HG03558 (cell line): ENCODE measurements at regions not wholly inside any gene's neighbourhood (a gene's known extent, or its start where the extent isn't known, plus 50 kb on each side); places are given as distances from the start of the nearest gene placed in this dataset.

ENCODE experiments used
- ATAC-seq: cut with Tn5 transposase; IDR thresholded peaks from one replicate; pipeline ENCODE4 v1.9.1; 2021; ENCODE audit warnings: moderate number of reproducible peaks; ENCODE audit not compliant: unreplicated experiment; ENCODE audit errors: extremely low read depth

DNA sequence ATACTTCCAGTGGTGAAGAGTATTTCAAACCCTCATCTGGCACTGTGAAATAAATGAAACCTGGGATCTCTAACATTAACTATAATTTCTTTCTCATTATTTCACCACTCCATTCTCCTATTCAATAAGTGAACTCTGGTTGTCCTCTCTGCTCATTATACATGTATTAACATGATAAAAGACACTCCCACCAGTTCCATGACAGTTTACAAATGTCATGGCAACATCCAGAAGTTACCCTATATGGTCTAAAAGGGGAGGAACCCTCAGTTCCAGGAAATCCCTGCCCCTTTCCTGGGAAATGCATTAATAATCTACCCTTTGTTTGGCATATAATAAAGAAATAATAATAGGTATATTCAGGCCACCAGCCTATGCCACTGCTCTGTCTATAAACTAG lies 62.7 kb upstream of the BRINP3 start:
- ATAC-seq = no peak

DNA sequence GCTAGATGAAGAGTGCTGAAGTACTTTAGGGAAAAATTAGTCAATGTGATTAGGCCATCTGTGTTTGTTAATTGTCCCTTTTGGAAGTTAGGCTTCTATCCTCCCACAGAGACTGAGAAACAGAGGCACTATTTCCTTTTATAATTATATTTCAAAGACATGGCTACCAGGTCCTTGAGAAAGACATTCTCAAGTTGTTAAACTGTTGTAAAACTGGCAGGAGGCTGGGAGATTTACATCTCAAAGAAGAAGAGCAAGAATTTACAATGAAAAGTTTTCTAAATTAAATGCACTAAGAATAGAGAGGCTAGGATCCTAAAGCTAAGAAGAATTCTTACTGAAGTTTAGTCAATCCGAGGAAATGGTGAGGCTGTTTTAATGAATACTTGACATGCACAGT lies 74.0 kb upstream of the BRINP3 start:
- ATAC-seq = no peak

DNA sequence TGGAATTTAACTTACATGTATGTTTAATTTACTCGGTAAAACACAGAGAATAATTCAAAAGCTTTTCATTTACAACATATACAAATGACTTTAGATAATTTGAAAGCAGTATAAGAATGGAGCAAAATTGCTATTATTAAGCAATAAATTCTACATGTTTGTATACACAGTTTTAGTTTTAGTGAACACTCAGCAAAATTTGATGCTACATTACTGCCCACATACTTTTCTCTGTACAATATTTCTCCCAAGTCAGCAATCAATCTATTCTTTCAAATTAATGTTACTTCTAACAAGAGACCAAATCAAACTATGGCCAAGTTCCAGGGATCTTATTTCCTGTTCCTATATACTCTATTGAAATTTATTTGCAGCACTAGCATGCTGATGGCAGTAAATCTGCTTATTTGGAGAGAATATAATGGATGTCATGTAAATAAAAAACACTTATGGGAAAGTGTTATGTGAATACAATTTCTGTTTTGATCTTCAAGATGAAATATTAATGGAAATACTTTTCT lies 82.6 kb upstream of the BRINP3 start:
- no peak for ATAC-seq

DNA sequence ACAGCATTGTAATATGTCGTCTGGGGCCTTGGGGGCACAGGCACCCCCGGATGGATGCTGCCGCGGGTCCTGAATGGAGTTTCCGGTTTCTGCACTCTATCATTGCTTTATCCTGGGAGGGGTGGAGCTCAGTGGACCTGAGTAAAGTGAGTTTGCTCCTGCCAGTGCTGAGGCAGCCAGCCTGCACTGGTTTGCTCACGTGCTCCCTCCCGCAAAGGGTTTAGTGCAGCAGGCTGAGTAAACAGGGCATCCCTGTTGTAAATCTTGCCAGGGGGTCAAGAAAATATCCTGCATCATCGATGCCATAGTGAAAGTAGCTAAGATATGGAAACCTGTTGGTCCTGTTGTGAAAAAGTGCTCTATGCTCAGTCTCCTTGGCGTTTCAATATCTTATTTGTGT lies 85.6 kb upstream of the BRINP3 start:
- ATAC-seq = no peak

DNA sequence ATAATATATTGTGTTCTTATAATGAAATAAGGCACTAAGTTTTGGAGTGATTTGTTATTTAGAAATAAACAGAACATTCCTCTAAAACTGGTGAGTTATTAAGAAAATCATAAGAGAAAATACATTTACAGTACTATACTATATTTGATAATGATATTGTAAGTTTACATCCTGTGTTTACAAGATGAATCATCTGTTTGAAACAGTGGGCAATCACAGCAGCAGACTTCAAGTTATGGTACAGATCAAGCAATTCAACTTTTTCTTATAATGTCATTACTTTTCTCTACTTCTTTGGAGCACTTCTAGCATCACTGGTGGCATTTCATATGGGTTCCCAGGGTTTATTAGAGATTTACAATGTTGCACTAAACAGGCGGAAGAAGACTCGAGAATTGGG lies 86.5 kb upstream of the BRINP3 start:
- no peak for ATAC-seq

DNA sequence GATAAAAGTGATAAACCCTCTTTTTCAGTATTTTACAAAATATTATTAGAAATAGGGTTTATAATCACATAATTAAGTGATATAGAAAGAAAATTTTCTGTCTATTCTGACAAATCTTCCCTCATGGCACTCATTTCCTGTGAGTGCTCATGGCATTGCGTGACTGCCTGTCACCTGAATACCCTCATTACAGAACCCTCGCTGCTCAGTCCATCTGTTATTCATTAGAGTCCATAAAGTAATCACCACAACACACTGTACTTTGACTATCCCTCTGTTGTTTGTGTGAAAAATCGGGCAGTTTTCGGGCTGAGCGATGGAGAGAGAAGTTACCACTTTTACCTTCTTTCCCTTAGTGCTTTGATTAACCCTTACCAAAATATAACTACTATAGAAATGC lies 100.4 kb upstream of the BRINP3 start:
- ATAC-seq = no peak

DNA sequence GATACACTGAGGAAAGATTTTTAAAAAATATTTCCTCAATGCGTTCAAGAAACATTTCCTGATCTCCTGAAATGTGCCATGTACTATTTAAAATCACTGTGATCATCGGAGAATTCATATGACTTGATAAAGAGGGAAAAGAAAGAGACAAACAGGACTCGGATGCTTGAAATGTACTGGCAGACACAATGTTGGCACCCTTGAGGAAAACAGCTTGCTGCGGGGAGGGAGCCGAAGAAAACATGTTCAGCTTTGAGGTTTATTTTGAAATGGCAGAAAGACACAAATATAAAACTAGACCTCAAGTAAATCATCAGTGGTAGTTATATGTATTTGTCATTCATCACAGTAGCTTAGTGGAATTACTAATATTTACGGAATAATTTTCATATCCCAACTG lies 100.9 kb upstream of the BRINP3 start:
- ATAC-seq = no peak

DNA sequence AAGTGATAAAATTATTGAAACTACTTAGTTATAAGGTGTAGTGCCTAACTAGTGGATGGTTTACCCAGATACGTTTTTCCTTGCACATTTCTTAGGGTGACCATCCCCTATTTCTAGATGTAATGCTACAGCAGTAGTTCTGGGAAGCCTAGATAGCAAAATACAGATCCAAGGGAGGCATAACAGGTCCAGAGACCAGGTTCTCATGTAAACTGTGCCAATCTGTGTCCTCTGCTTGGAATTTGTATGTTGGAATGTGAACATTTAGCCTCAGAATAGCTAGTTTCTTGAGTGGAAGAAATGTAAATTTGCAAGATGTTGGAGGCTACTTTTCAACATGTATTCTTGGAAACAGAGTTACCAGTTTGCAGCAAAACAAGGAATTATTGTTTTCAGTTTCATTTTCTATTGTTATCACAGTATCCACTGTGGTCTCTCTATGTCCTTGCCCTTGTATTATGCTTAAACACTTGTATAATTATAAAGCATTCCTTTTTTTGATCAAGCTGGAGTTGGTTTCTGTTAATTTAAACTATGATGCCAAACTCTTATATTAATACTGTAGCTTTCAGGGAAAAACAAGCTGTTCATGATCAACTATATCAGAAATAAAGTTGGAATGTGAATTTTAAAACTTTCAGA lies 102.0 kb upstream of the BRINP3 start:
- ATAC-seq = no peak

DNA sequence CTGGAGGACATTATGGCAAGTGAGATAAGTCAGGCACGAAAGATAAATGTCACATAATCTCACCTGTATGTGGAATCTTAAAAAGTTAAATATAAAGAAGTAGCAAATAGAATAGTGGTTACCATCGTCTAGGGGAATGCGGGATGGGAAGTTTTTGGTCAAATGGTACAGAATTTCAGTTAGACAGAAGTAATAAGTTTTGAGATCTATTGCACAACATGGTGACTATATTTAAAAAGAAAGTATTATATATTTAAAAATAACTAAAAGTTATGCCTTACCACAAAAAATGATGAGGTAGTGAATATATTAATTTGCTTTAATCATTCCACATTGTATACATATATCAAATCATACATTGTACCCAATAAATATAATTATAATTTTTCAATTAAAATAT lies 106.2 kb upstream of the BRINP3 start:
- no peak for ATAC-seq

DNA sequence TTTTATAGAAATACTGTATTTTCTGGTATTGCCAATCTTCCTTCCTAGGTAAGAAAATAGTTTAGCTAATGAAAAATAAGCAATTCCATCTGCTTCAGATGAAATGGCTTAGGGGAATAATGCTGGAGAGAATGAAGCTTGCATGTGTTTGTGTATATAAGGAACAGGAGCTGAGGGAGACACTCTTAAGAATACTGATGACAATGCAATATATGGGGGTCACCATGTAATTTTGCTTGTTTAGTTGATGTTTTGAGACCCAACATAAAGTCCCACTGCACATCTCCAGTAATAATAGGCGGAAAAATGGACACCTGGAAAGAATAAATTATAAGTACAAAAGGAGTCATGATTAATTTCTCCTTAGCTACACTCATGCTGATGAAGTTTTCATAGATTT lies 110.8 kb upstream of the BRINP3 start:
- ATAC-seq = no peak

DNA sequence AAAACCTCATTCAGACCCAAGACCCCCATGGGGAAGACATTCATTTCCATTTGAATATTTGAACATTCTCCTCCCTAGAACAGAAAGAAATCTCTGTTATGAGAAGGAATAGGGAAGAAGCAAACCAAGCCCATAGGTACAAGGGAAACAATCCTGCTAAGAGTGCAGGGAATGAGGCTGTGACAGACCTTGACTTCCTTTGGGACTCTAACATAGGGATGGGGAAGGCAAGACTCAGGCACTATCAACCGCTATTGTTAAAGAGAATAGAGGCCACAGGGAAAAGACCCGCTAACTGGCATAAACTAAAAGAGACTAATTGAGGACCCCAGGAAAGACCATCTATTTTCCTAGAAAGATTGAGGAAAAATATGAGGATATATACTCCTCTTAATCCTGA lies 117.8 kb upstream of the BRINP3 start:
- no peak for ATAC-seq

DNA sequence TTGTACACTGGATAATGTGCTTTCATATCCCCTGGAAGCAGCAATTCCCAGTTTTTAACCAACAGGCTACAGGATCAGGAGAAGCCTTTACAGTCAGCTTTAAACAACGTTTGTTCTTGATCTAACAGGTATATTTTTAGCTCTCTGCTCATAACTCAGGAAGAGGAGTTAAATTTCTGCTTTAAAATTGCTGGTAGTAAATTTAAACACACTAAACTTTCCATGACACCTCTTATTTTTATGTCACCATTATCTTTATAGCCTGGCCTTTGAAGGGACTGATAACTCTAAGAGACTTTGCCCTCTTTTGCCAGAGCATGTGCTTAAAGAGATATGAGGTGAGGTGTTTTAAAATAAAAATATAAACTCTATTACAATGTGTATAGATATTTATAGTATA lies 119.6 kb upstream of the BRINP3 start:
- no peak for ATAC-seq

DNA sequence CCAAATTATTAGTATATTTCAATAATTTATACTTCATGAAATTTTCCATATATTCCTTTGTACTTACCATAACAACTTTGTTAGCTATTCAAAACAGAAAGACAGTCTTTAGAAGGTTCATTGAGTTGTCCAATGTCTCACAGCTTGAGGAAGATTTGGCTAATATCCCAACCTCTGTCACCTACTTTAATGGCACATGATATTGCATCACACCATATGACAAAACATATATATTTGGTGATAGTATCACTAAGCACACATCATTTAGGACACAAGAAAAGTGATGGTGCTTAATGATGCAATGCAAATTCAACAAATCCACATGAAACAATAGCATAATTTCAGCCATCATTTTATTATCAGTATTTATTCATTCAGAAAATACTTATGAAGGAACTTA lies 122.0 kb upstream of the BRINP3 start:
- no peak for ATAC-seq

DNA sequence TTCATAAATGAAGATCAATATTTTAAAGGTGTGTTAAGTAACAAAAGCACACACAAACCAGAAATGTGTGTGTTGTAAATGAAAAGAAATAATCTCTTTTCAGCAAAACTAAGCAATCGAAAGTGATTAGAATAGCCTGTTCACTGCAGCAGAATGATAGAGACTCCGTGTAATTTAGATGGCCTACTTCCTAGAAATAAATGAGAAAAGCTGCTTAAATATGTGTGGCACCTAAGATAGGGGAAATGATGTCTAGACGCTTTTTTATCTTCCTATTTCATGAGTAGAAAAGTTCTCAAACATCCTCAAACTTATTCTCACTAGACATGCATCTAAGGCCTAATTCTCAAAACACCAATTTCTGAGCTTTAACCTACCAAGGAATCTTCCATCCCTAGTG lies 124.7 kb upstream of the BRINP3 start:
- ATAC-seq = no peak

DNA sequence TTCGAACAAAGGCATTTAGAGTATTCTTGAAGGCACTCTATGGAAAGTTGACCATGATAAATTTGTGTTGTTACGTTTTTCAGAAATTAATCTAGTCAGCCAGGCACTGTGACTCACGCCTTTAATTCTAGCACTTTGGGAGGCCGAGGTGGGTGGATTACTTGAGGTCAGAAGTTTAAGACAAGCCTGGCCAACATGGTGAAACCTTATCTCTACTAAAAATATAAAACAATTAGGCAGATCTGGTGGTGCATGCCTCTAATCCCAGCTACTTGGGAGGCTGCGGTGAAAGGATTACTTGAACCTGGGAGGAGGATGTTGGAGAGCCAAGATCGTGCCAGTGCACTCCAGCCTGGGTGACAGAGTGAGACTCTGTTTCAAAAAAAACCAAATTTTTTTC lies 130.6 kb upstream of the BRINP3 start:
- ATAC-seq = no peak

DNA sequence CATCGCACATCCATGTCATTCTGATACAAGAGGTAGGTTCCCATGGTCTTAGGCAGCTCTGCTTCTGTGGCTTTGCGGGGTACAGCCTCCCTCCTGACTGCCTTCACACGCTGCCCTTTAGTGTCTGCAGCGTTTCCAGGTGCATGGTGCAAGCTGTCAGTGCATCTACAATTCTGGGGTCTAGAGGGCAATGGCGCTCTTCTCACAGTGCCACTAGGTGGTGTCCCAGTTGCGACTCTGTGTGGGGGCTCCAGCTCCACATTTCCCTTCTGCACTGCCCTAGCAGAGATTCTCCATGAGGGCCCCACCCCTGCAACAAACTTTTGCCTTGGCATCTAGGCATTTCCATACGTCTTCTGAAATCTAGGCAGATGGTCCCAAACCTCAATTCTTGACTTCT lies 138.2 kb upstream of the BRINP3 start:
- ATAC-seq = no peak

DNA sequence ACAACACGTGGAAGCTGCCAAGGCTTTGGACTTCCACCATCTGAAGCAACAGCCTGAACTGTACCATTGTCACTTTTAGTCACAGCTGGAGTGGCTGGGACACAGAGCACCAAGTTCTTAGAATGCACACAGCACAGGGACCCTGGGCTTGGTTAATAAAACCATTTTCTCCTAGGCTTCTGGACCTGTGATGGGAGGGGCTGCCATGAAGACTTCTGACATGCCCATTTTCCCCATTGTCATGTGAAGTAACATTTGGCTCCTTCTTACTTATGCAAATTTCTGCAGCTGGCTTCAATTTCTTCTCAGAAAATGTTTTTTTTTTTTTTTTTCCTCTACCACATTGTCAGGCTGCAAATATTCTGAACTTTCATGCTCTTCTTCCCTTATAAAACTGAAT lies 138.6 kb upstream of the BRINP3 start:
- ATAC-seq = no peak

DNA sequence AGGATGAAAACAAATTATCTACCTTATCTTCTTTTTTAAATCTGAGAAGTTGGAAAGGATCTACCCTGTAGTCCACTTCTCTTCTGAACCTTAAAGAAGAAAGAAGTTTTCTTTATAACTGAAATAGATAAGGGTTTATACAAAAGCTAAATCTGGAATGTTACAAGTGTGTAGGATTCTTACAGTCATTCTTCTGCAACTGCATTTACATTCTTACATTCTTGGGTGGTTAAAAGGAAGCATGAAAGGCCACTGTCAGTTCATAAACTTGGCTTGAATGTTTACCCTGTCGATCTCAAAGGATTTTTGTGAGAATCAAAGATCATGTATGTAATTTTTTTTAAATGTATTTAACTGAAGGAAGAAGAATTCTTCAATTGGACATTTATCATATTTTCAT lies 142.1 kb upstream of the BRINP3 start:
- ATAC-seq = no peak

DNA sequence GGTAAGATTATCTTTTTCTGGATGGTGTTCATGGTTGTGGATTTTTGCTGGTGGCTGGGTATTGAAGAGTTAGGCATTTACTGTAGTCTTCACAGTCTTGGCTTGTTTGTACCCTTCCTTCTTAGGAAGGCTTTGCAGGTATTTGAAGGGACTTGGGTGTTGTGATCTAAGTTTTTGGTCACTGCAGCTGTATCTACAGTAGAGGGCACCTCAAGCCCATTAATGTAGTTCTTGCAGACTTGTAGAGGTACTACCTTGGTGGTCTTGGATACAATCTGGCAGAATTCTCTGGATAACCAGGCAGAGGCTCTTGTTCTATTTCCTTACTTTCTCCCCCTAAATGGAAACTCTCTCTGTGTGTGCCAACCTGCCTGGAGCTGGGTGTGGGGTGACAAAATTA lies 155.8 kb upstream of the BRINP3 start:
- ATAC-seq = no peak

DNA sequence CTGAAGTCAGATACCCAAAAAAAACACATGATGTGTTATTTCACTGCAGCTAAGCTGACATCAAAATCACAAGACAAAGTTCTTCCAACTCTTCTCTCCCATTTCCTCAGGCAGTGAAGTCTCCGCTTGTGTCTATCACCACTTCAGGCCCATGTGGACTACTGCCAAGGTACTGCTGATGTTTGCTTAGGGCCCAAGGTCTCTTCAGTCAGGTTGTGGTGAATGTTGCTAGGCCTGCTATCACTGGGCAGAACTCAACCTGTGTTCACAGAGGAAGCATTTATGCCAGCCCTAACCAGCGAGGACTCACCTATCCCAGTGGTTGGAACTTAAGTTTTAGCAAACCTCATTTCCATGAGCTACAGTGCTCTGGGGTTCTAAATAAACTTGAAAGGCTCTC lies 156.5 kb upstream of the BRINP3 start:
- ATAC-seq = no peak

DNA sequence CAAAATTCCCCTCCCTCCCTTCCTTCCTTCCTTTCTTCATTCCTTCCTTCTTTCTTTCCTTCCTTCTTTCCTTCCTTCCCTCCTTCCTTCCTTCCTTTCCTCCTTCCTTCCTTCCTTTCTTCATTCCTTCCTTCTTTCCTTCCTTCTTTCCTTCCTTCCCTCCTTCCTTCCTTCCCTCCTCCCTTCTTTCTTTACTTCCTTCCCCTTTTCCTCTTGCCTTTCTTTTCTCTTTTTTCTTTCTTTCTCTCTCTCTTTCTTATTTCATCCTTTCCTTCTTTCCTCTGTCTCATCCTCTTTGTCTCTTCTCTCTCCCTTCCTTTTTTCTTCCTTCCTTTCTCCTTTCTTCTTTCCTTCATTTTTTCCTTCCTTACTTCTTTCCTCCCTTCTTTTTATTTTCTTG lies 171.9 kb upstream of the BRINP3 start:
- no peak for ATAC-seq

DNA sequence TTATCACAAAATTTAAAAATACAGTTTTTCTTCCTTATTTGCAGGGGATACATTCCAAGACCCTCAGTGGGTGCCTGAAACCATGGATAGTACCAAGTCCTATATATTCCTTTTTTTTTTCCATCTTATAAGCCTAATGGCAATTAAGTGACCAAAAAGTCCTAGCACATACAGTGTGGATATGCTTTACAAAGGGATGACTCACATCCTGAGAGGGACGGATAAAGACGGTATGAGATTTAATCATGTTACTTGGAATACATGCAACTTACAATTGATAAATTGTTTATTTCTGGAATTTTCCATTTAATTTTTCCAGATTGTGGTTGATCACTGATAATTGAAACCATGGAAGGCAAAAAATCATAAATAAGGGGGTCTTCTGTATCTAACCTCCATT lies 181.2 kb upstream of the BRINP3 start:
- ATAC-seq = no peak

DNA sequence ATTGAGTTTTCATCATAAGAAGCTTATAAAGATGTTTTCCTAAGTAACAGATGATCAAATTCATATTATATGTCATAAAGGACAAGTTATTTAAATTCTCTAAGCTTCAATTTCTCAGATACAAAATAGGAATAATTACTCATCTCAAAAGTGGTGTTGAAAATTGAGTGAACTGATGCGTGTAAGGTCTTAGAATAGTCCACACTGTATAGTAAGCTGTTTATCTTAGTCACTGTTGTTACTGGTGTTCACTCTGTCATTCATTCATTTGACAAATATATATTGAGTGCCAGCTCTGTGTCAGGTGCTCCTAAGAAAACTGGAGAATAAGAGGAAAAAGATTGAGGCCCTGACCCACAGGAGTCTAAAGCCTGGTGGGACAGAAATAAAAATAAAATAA lies 186.3 kb upstream of the BRINP3 start:
- no peak for ATAC-seq
